ENCODE measurements at regions not wholly inside any gene's neighbourhood (a gene's known extent, or its start where the extent isn't known, plus 50 kb on each side); places are given as distances from the start of the nearest gene placed in this dataset.
"Not testable (repeated sequence)": the region's sequence is repeated elsewhere in the genome, so short reads cannot be mapped to it uniquely, and the experiment has no call there.

DNA sequence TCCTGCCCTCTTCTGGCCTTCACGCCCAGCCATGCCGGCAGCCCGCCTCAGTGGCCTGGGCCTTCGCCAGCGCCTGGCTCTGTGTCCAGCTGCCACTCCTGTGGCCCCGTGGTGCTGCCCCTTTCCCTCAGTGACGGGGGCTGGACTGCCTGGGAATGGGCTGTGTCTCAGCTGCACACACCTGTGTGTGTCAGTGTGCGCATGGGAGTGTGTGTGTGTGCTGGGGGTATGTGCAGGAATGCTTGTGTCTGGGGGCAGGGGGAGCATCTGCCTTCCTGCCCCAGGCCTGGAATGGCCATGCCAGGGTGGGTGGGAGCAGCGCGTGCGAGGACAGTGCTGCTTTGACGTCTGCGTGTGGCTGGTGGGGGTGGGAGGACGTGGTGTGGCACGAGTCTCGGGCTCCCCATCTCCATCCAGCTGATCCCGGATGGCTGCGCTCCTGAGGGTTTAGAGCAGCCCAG is 224.9 kb downstream of the TMEM121 start:
- H3K27ac ChIP-seq (ENCODE audit: low read depth, low read length, poor library complexity, severe bottlenecking); H3K4me3 ChIP-seq (ENCODE audit: low read depth, low read length, poor library complexity, severe bottlenecking); H3K36me3 ChIP-seq (ENCODE audit: insufficient read depth, low read length, poor library complexity, severe bottlenecking); CTCF ChIA-PET; BruUV-seq (replicated peaks); H3K27me3 ChIP-seq (replicated peaks; ENCODE audit: insufficient read depth, low read depth, low read length, poor library complexity); H3K9me3 ChIP-seq (ENCODE audit: low read depth, low read length, poor library complexity, severe bottlenecking); intact Hi-C loops (cut with micrococcal nuclease; ENCODE audit: unreplicated experiment); POLR2A ChIA-PET (ENCODE audit: low non-redundant PET); H3K4me1 ChIP-seq (ENCODE audit: insufficient read depth, low read length, poor library complexity, severe bottlenecking); DNase-seq (ENCODE audit: low spot score): not testable (repeated sequence)

- H3K36me3 ChIP-seq (ENCODE audit: insufficient read depth, low read length, poor library complexity, severe bottlenecking); intact Hi-C loops (cut with micrococcal nuclease; ENCODE audit: unreplicated experiment); POLR2A ChIA-PET (ENCODE audit: low non-redundant PET); H3K27me3 ChIP-seq (replicated peaks; ENCODE audit: insufficient read depth, low read depth, low read length, poor library complexity); H3K27ac ChIP-seq (ENCODE audit: low read depth, low read length, poor library complexity, severe bottlenecking); H3K4me3 ChIP-seq (ENCODE audit: low read depth, low read length, poor library complexity, severe bottlenecking); CTCF ChIA-PET; BruUV-seq (replicated peaks); H3K4me1 ChIP-seq (ENCODE audit: insufficient read depth, low read length, poor library complexity, severe bottlenecking); DNase-seq (ENCODE audit: low spot score); H3K9me3 ChIP-seq (ENCODE audit: low read depth, low read length, poor library complexity, severe bottlenecking): not testable (repeated sequence)
Observed at GRCh38 chr14:105752420-105752819, 226.0 kb downstream of the TMEM121 start.

DNA sequence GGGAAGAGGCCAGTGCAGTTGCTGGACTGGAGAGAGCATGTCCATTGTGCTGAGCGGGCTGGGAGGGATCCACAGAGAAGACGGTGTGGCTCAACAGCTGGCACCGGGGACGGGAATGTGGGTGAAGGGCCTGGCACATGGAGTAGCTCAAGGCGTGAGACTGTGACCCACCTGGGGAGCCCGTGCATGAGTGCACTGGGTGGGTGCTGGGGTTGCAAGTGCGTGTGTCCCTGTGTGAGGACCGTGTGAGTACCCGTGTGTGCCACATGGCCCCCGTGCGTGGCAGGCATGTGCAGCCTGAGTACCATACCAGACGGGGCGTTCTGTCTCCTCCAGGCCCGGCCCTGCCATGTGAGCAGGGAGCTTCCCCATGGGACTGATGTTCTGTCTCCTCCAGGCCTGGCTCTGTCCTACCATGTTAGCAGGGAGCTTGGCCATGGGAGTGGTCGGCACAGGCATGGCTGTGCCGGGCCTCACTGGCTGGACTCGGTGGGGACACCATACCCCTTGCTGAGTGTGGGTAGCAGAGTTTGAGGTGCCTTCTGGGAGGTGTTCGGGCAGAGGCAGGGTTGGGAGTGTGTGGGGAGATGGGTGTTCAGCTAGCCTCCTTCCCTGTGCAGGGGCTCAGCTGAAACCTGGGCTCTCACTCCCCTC is 234.4 kb downstream of the TMEM121 start:
- Histone ChIP-seq H3K27me3 (replicated peaks; ENCODE audit: insufficient read depth, low read depth, low read length, poor library complexity) (no peaks in the 10 kb centered on the region), H3K9me3 (ENCODE audit: low read depth, low read length, poor library complexity, severe bottlenecking) (no peaks in the 10 kb centered on the region), H3K4me3 (ENCODE audit: low read depth, low read length, poor library complexity, severe bottlenecking) (no peak overlapping the region), H3K36me3 (ENCODE audit: insufficient read depth, low read length, poor library complexity, severe bottlenecking) (no peaks in the 10 kb centered on the region), H3K27ac (ENCODE audit: low read depth, low read length, poor library complexity, severe bottlenecking) (no peak overlapping the region), H3K4me1 (ENCODE audit: insufficient read depth, low read length, poor library complexity, severe bottlenecking) (no peaks in the 10 kb centered on the region)
- no peak for DNase-seq (ENCODE audit: low spot score)
- BruUV-seq (replicated peaks) = no TSS peak
- ChIA-PET CTCF (no interaction called here), POLR2A (ENCODE audit: low non-redundant PET) (no interaction called here)
- intact Hi-C loops (cut with micrococcal nuclease; ENCODE audit: unreplicated experiment) = loop anchor here (5.0 kb wide), 1 partner anchor 144 kb away; no protein-coding TSS in a partner anchor
- TF ChIP-seq CTCF (conservative IDR thresholded peaks at IDR 0.05; ENCODE audit: low read depth, low read length) (no peak), EZH2 (IDR thresholded peaks at IDR 0.05; ENCODE audit: borderline replicate concordance, low read depth, low read length, poor library complexity, severe bottlenecking) (no peak)

- POLR2A ChIA-PET (ENCODE audit: low non-redundant PET) = not testable (repeated sequence)
Observed at GRCh38 chr14:105761345-105761740, 235.0 kb downstream of the TMEM121 start.

More at GRCh38 chr14:105761345-105761740, 235.0 kb downstream of the TMEM121 start:
- H3K27ac ChIP-seq (ENCODE audit: low read depth, low read length, poor library complexity, severe bottlenecking); BruUV-seq (replicated peaks); H3K9me3 ChIP-seq (ENCODE audit: low read depth, low read length, poor library complexity, severe bottlenecking); H3K27me3 ChIP-seq (replicated peaks; ENCODE audit: insufficient read depth, low read depth, low read length, poor library complexity); H3K4me3 ChIP-seq (ENCODE audit: low read depth, low read length, poor library complexity, severe bottlenecking); CTCF ChIA-PET; H3K36me3 ChIP-seq (ENCODE audit: insufficient read depth, low read length, poor library complexity, severe bottlenecking); DNase-seq (ENCODE audit: low spot score); H3K4me1 ChIP-seq (ENCODE audit: insufficient read depth, low read length, poor library complexity, severe bottlenecking): not testable (repeated sequence)
- intact Hi-C loops (cut with micrococcal nuclease; ENCODE audit: unreplicated experiment) = loop anchor here (5.0 kb wide), 1 partner anchor 144 kb away; no protein-coding TSS in a partner anchor
